SK-N-SH (cell line): ENCODE measurements at regions not wholly inside any gene's neighbourhood (a gene's known extent, or its start where the extent isn't known, plus 50 kb on each side); places are given as distances from the start of the nearest gene placed in this dataset.

Experiments used
- CTCF ChIA-PET: fragments of 300-600, 350-600 bp; formaldehyde crosslinking; extraction: SDS; loops from one replicate; lab custom pipeline; 2021; lab: Yijun Ruan, JAX
- POLR2A ChIA-PET: fragments of 350-600 bp; sonication (Branson Sonifier 250); formaldehyde crosslinking; extraction: SDS; loops from one replicate; lab custom pipeline; 2020; ENCODE audit warnings: antibody characterized with exemption, inconsistent platforms; lab: Yijun Ruan, JAX
- DNase-seq: peaks from one replicate; pipeline ENCODE4 v3.0.0; 2012
- H2AFZ ChIP-seq: fragments of 200-600 bp; sonication (generic); 2 replicates; pipeline ENCODE4 v1.8.1; 2016; ENCODE audit warnings: antibody characterized with exemption, mild to moderate bottlenecking, low read depth
- H3F3A ChIP-seq: fragments of 200-600 bp; sonication (generic); replicated peaks from 2 replicates; pipeline ENCODE3; 2016; ENCODE audit warnings: antibody characterized with exemption, mild to moderate bottlenecking; ENCODE audit not compliant: insufficient read depth
- H3K27ac ChIP-seq, 2 experiments: fragments of 200-500 bp in 1 of 2; fragments of 200-600 bp in 1 of 2; sonication (Bioruptor generic) in 1 of 2; sonication (generic), shearing (Covaris generic) in 1 of 2; 2 replicates each; pipeline versions ENCODE4 v1.5.1 to v1.6.1; 2014 to 2016; ENCODE audit warnings: low read depth in 2 of 2, inconsistent platforms in 1 of 2, low read length in 1 of 2, mild to moderate bottlenecking in 1 of 2, mixed read lengths in 1 of 2
- H3K27me3 ChIP-seq: fragments of 200-600 bp; sonication (generic), shearing (Covaris generic); 2 replicates; pipeline ENCODE4 v1.6.1; 2016; ENCODE audit warnings: mixed run types; ENCODE audit not compliant: insufficient read depth
- H3K36me3 ChIP-seq, 2 experiments: fragments of 200-500 bp in 1 of 2; fragments of 200-600 bp in 1 of 2; sonication (Bioruptor generic) in 1 of 2; sonication (generic) in 1 of 2; replicated peaks in 1 of 2; 2 replicates each; pipeline versions ENCODE3 to v1.5.1; 2014 to 2016; ENCODE audit warnings: low read length in 1 of 2, mild to moderate bottlenecking in 1 of 2; ENCODE audit not compliant: insufficient read depth in 2 of 2, control insufficient read depth in 1 of 2
- H3K4me1 ChIP-seq, 2 experiments: fragments of 200-500 bp in 1 of 2; fragments of 200-600 bp in 1 of 2; sonication (Bioruptor generic) in 1 of 2; sonication (generic), shearing (Covaris generic) in 1 of 2; 2 replicates each; pipeline versions ENCODE4 v1.5.1 to v1.6.1; 2014 to 2016; ENCODE audit warnings: low read depth in 1 of 2, low read length in 1 of 2, mixed run types in 1 of 2; ENCODE audit not compliant: insufficient read depth in 2 of 2, control insufficient read depth in 1 of 2
- H3K4me2 ChIP-seq: fragments of 200-600 bp; sonication (generic), shearing (Covaris generic); 2 replicates; pipeline ENCODE4 v1.6.1; 2017; ENCODE audit warnings: mixed run types
- H3K4me3 ChIP-seq, 2 experiments: fragments of 200-500 bp in 1 of 2; fragments of 200-600 bp in 1 of 2; sonication (Bioruptor generic) in 1 of 2; sonication (generic), shearing (Covaris generic) in 1 of 2; 2 replicates each; pipeline versions ENCODE4 v1.5.1 to v1.8.1; 2014 to 2016; ENCODE audit warnings: low read depth in 2 of 2, inconsistent platforms in 1 of 2, low read length in 1 of 2, mild to moderate bottlenecking in 1 of 2, mixed read lengths in 1 of 2, moderate library complexity in 1 of 2
- H3K79me2 ChIP-seq: fragments of 200-600 bp; sonication (generic); 2 replicates; pipeline ENCODE4 v1.8.1; 2017; ENCODE audit warnings: mild to moderate bottlenecking; ENCODE audit not compliant: insufficient read depth
- H3K9ac ChIP-seq: fragments of 200-600 bp; sonication (generic); 2 replicates; pipeline ENCODE4 v1.6.1; 2017; ENCODE audit warnings: mixed run types
- H3K9me2 ChIP-seq: fragments of 200-600 bp; sonication (generic); 2 replicates; pipeline ENCODE4 v1.6.1; 2017; ENCODE audit warnings: mixed run types
- H3K9me3 ChIP-seq: fragments of 200-600 bp; sonication (generic); 2 replicates; pipeline ENCODE4 v1.6.1; 2017; ENCODE audit warnings: mixed run types, mild to moderate bottlenecking, moderate library complexity
- H4K20me1 ChIP-seq: fragments of 200-600 bp; sonication (generic); 2 replicates; pipeline ENCODE4 v1.6.1; 2017; ENCODE audit warnings: mild to moderate bottlenecking, mixed run types; ENCODE audit not compliant: insufficient read depth
- FOXJ3 ChIP-seq: sonication (generic); formaldehyde crosslinking; IDR thresholded peaks from 2 replicates; pipeline ENCODE4 v1.5.1; 2020; ENCODE audit warnings: mild to moderate bottlenecking, missing genetic modification reagents
- MEF2A ChIP-seq: IDR thresholded peaks from 2 replicates; pipeline ENCODE4 v1.4.0; 2012; ENCODE audit warnings: low read depth, borderline replicate concordance
- MXI1 ChIP-seq: IDR thresholded peaks from 2 replicates; pipeline ENCODE4 v1.6.1; 2012; ENCODE audit warnings: mild to moderate bottlenecking, low read depth, low read length, improper control_type of control experiment
- RAD21 ChIP-seq: IDR thresholded peaks from 2 replicates; pipeline ENCODE4 v1.6.1; 2012; ENCODE audit warnings: mild to moderate bottlenecking, low read length
- SMC3 ChIP-seq: IDR thresholded peaks from 2 replicates; pipeline ENCODE4 v1.6.1; 2012; ENCODE audit warnings: low read depth, low read length, improper control_type of control experiment
- TCF12 ChIP-seq: IDR thresholded peaks from 2 replicates; pipeline ENCODE4 v1.4.0; 2012
- WGBS: methylation state at CpG from one replicate; pipeline ENCODE4 v1.1.6; 2017; ENCODE audit warnings: low lambda C conversion rate; 5-methylcytosine and 5-hydroxymethylcytosine counted together
- TF ChIP-seq, protein P1 (sequence below): fragments of 150-350 bp; IDR thresholded peaks from 2 replicates; pipeline ENCODE4 v1.6.1; 2016; ENCODE audit warnings: mild to moderate bottlenecking, low read depth, low read length
- TF ChIP-seq, protein P2 (sequence below): IDR thresholded peaks from 2 replicates; pipeline ENCODE4 v1.4.0; 2012; ENCODE audit warnings: low read depth, borderline replicate concordance
- TF ChIP-seq, protein P3 (sequence below): fragments of 200-600 bp; sonication (generic); IDR thresholded peaks from 2 replicates; pipeline ENCODE4 v1.6.1; 2017; ENCODE audit warnings: antibody characterized with exemption, mild to moderate bottlenecking, moderate library complexity
- TF ChIP-seq, protein P4 (sequence below): IDR thresholded peaks from 2 replicates; pipeline ENCODE4; 2012

DNA sequence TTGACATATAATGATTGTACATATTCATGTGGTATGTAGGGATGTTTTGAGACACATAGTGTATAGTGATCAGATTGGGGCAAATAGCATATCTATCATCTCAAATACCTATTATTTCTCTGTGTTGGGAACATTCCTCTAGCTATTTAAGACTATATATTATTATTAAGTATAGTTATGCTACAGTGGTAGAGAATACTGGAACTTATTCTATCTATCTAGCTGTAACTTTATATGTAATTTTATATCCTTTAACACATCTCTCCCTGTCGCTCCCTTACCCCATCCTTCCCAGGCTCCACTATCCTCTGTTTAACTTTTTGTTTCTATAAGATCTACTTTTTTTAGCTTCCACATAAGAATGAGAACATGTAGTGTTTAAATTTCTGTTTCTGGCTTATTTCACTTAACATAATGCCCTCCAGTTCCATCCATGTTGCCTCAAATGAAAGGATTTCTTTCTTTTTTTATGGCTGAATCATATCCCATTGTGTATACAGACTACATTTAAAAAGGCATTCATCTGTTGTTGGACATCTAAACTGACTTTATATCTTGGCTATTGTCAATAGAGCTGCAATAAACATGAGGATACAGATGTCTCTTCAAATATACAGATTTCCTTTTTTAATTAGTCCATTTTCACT is 102.1 kb upstream of the GZMB start (continued):
- TF ChIP-seq, protein P1, sequence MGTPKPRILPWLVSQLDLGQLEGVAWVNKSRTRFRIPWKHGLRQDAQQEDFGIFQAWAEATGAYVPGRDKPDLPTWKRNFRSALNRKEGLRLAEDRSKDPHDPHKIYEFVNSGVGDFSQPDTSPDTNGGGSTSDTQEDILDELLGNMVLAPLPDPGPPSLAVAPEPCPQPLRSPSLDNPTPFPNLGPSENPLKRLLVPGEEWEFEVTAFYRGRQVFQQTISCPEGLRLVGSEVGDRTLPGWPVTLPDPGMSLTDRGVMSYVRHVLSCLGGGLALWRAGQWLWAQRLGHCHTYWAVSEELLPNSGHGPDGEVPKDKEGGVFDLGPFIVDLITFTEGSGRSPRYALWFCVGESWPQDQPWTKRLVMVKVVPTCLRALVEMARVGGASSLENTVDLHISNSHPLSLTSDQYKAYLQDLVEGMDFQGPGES = no peak

DNA sequence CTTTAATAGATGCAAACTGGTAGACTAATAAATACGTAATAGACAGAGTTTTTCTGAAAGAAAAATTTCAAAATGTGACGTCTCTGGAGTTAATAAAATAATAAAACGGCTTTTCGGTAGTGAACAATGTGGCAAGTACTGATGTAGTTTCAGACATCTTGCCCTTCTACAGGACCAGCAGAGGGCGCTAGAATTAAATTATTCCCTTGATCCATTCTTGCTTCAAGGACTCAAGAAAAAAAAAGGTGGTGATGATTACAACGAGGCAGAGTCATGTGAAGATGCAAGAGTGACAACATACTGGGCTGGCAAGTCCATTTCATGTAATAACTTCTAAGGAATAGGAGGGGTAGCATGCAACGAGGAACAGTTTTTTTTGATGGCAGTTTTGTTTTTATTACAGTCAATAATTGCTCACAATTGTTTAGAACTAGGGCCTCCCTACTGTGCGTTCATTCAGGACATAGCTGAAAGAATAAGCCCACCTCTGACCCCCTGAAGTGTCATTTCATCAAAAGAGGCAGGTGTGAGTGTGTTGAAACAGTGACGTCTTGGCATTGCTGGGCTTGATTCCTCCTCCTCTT is 101.0 kb upstream of the GZMB start:
- Histone ChIP-seq H4K20me1 (no peaks in the 10 kb centered on the region), H3K27ac (no peak overlapping the region), H3K4me2 (no peak overlapping the region), H3K4me3 (no peak overlapping the region; a peak in 1 of 4 replicates), H3K9ac (no peak overlapping the region), H3F3A (no peaks in the 10 kb centered on the region), H3K79me2 (no peaks in the 10 kb centered on the region), H3K4me1 (no peaks in the 10 kb centered on the region), H2AFZ (no peak overlapping the region), H3K9me2 (no peaks in the 10 kb centered on the region), H3K27me3 (no peaks in the 10 kb centered on the region), H3K36me3 (no peaks in the 10 kb centered on the region), H3K9me3 (no peaks in the 10 kb centered on the region)
- DNase-seq = peak; percentile 14
- CTCF ChIA-PET = interaction anchor here (0.6 to 7.0 kb wide), 9 partner anchors 9 to 391 kb away, joined by 3 to 39 read pairs (median 3); no protein-coding TSS in a partner anchor
- WGBS = 3% methylated on average over 9 of the region's 9 CpGs
- TF ChIP-seq, protein P2, sequence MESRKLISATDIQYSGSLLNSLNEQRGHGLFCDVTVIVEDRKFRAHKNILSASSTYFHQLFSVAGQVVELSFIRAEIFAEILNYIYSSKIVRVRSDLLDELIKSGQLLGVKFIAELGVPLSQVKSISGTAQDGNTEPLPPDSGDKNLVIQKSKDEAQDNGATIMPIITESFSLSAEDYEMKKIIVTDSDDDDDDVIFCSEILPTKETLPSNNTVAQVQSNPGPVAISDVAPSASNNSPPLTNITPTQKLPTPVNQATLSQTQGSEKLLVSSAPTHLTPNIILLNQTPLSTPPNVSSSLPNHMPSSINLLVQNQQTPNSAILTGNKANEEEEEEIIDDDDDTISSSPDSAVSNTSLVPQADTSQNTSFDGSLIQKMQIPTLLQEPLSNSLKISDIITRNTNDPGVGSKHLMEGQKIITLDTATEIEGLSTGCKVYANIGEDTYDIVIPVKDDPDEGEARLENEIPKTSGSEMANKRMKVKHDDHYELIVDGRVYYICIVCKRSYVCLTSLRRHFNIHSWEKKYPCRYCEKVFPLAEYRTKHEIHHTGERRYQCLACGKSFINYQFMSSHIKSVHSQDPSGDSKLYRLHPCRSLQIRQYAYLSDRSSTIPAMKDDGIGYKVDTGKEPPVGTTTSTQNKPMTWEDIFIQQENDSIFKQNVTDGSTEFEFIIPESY = no peak
- TF ChIP-seq MEF2A (no peak), FOXJ3 (no peak), TCF12 (no peak), MXI1 (no peak), RAD21 (peak; percentile 50), SMC3 (peak; percentile 34; the same call in 1 of the 2 replicates)
- TF ChIP-seq, protein P3, sequence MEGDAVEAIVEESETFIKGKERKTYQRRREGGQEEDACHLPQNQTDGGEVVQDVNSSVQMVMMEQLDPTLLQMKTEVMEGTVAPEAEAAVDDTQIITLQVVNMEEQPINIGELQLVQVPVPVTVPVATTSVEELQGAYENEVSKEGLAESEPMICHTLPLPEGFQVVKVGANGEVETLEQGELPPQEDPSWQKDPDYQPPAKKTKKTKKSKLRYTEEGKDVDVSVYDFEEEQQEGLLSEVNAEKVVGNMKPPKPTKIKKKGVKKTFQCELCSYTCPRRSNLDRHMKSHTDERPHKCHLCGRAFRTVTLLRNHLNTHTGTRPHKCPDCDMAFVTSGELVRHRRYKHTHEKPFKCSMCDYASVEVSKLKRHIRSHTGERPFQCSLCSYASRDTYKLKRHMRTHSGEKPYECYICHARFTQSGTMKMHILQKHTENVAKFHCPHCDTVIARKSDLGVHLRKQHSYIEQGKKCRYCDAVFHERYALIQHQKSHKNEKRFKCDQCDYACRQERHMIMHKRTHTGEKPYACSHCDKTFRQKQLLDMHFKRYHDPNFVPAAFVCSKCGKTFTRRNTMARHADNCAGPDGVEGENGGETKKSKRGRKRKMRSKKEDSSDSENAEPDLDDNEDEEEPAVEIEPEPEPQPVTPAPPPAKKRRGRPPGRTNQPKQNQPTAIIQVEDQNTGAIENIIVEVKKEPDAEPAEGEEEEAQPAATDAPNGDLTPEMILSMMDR = peak; percentile 84
- TF ChIP-seq, protein P1 = no peak
- TF ChIP-seq, protein P4, sequence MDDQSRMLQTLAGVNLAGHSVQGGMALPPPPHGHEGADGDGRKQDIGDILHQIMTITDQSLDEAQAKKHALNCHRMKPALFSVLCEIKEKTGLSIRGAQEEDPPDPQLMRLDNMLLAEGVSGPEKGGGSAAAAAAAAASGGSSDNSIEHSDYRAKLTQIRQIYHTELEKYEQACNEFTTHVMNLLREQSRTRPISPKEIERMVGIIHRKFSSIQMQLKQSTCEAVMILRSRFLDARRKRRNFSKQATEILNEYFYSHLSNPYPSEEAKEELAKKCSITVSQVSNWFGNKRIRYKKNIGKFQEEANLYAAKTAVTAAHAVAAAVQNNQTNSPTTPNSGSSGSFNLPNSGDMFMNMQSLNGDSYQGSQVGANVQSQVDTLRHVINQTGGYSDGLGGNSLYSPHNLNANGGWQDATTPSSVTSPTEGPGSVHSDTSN = no peak
- POLR2A ChIA-PET = no interaction called here
